Pons (tissue), 1 donor: ENCODE measurements at regions not wholly inside any gene's neighbourhood (a gene's known extent, or its start where the extent isn't known, plus 50 kb on each side); places are given as distances from the start of the nearest gene placed in this dataset.
"Not testable (repeated sequence)": the region's sequence is repeated elsewhere in the genome, so short reads cannot be mapped to it uniquely, and the experiment has no call there.

ENCODE experiments used
- DNase-seq: peaks from one replicate; pipeline ENCODE4 v3.0.0-alpha.2; 2016; ENCODE audit warnings: low spot score

DNA sequence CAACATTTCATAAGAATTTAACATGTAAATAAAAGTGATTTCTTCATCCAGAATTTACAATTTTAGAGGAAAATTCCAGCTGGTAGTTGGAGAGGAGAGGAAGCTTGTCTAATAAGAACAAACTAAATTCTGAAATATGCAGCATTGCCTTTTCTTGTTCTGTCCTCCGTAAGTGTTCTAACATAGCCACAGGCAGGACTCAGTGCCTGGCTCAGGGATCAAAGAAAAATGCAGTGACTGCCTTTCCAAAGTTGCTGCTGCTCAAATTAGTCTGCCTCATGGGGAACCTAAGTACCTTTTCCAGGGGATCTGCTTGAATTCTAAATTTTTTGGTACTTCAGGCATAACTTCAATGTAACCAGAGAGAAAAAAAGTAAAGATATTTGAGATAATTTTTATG lies 713.0 kb upstream of the CADM2 start:
- no peak for DNase-seq

DNA sequence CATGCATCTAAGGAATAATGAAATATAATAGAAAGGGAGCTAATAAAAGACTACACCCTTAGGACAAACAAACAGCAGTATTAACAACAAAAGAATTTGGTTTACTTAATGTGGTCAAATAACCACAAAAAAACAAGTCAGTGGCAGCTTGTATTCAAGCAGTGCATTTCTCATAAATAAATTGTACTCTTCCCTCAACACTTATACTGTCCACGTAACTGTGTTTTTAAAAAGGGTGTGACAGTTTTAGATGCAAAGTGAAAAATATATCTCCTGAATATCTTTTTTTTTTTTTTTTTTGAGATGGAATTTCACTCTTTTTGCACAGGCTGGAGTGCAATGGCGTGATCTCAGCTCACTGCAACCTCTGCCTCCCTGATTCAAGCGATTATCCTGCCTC lies 698.2 kb upstream of the CADM2 start:
- DNase-seq: no peak

DNA sequence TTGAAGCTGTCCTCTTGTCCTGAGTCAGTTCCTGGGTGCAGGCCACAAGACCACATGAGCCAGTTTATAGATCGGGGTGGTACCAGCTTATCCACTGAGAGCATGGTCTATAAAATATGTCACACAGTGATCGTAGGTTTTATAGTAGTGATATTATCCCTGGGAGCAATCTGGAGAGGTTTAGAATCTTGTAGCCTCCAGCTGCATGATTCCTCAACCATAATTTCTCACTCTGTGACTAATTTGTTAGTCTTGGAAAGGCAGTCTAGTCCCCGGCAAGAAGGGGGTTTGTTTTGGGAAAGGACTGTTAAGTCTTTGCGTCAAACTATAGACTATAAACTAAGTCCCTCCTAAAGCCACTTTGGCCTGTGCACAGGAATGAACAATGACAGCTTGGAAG lies 693.0 kb upstream of the CADM2 start:
- no peak for DNase-seq

DNA sequence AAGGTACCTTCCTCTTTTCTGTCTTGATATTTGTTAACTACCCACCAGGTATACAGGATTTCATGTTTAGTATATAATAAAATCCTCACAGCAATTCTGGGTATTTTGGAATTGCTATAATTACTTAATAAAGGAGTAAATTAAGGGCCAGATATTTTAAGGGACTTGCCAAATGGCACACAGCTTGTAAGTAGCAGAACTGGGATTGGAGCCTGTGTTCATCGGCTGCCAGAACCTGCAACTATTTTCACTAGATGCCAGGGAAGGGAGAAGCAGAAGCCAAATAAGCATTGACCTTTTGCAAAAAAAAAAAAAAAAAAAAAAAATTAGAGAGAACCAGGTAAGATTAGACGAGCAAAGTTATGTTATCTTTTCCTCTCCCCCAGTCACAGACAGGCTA lies 683.3 kb upstream of the CADM2 start:
- DNase-seq: peak; percentile 2

DNA sequence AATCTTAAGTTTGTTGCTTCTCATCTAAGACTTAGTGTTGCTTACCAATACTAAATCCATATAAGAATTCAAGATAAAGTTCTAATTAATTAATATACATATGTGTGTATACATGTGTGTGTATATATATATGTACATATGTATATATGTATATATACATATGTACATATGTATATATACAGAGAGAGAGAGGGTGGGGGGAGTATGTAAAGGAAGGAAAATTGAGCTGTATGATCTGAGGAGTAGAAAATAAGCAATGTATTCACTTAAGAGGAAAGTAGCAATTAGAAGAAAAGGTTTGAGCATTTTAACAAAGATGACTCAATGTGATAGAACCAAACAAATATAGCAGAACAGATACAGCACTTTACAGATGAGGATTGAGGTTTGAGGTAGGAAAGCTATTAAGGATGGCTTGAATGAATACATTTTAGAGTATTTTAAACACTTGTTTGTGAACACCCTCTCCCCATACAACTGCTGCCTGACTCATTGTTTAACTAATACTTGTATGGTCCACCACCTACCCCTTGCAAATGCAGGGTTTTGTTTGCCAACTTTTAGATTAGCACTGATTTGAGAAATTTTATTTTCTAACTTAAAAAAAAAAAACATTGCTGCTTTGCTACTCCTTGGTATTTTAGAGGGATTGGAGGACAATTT lies 681.1 kb upstream of the CADM2 start:
- DNase-seq: no peak

DNA sequence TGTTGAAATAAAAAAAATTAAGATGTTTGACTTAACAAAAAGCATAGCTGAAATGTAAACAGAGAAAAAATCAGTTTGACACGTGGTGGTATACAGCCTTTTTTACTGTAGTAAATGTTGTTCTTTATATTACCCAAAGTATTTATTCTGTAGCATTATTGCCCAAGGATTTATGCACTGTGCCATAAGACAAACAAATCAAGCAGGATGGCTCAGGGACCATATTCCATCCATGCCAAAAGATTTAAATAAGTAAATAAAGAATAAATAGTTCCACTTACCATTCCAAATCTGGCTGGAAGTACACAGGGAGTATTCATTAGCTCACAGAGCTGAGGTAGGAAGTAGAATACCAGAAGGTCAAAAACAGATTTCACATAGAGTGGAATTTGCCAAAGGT lies 666.7 kb upstream of the CADM2 start:
- no peak for DNase-seq

DNA sequence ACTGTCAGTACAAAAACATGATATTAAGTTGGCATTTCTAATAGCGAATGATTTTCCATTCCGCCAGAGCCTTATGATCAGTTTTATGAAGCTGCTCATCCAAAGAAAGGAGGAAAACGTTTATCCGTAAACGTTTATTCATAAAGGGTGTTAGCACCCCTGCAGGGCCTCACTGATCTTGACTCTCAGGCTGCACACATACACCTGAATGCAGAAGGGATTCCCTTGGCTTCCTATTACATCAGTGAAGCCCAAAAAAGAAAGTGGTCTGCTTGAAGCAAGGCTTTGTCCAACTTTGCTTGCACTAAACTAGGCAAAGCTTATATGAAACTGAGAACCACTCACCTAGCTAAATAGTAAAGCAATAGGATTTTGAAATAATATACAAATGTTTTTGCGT lies 659.5 kb upstream of the CADM2 start:
- DNase-seq: no peak

DNA sequence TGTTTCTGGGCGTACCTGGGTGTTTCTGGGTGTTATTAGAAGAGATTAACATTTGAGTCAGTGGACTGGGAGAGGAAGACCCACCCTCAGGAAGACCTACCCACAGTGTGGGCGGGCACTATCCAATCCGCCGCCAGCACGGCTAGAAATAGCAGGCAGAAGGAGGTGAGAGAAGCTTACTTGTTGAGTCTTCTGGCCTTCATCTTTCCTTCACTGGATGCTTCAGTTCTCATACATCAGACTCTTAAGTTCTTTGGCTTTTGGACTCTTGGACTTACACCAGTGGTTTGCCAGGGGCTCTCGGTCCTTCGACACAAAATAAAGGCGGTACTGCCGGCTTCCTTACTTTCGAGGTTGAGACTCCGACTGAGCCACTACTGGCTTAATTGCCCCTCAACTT lies 654.6 kb upstream of the CADM2 start:
- DNase-seq: no peak

DNA sequence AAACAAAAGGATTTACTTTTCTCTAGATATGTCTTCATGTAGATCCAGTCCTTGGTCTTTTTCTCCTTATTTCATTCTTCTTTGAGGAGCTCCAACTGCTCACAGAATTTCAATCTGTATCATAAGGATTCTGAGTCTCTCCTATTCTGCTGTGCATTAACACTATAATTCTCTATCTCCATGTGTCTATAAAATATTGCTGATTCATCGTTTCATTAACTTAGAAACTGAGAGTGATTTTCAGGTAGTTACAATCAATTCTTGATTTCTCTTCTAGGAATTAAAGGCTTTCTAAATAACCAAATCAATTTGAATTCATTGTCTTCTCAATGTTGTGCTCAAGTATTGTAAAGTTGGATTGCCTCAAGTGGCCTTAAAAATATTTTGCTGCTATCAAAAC lies 651.5 kb upstream of the CADM2 start:
- DNase-seq: no peak

DNA sequence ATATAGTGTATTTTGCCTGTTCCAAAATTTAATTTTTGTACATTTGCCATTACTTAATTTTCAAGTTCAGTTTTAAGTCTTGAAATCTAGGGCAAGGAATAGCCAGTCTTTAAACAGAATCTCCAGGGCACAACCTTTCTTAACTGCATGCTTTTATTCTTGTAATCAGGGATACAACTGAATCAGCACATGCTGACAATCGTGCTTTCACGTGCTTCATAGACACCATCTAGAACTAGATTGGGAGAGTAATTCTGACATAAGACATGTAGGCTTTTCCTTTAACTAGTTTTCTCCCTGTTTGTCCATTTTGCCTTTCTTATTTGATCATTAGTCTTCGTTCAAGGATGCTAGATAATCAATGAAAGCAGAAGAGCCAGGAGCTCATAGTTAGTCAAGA lies 650.4 kb upstream of the CADM2 start:
- no peak for DNase-seq

DNA sequence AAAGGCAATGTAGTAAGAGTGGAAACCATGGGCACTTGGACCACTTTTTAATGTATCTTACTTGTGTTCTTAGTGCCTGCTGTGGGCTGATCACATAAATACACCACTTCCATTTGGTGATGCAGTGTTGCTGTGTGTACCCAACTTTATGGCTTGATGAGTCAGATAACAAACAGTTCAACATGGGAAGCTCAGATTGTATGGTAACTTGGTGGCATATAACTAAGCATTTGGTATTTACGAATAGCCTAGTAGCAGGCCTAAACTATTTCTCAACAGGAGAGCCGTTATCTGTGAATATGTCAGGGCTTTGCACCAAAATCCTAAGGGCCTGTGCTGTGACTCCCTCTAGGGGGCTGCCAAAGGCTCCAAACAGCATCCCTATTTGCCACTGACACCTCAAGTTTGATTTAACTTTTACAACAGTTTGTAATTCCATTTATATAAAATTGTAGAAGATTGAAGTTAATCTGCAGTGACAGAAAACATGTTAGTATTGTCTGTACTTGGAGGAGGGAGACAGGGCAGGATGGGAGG lies 640.4 kb upstream of the CADM2 start:
- DNase-seq: no peak

DNA sequence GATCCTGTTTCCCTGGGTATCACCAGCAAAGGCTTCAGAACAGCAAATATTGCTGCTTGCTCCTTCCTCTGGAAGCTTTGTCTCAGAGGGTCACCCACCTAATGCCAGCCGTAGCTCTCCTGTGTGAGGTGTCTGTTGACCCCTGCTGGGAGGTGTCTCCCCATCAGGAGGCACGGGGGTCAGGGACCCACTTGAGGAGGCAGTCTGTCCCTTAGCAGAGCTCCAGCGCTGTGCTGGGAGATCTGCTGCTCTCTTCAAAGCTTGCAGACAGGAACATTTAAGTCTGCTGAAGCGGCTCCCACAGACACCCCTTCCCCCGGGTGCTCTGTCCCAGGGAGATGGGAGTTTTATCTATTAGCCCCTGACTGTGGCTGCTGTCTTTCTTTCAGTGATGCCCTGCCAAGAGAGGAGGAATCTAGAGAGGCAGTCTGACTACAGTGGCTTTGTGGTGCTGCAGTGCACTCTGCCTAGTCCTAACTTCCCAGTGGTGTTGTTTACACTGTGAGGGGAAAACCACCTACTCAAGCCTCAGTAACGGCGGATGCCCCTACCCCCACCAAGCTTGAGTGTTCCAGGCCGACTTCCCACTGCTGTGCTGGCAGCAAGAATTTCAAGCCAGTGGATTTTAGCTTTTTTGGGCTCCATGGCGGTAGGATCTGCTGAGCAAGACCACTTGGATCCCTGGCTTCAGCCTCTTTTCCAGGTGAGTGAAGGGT lies 593.1 kb upstream of the CADM2 start:
- DNase-seq: not testable (repeated sequence)
